ENCODE measurements at regions not wholly inside any gene's neighbourhood (a gene's known extent, or its start where the extent isn't known, plus 50 kb on each side); places are given as distances from the start of the nearest gene placed in this dataset.

DNA sequence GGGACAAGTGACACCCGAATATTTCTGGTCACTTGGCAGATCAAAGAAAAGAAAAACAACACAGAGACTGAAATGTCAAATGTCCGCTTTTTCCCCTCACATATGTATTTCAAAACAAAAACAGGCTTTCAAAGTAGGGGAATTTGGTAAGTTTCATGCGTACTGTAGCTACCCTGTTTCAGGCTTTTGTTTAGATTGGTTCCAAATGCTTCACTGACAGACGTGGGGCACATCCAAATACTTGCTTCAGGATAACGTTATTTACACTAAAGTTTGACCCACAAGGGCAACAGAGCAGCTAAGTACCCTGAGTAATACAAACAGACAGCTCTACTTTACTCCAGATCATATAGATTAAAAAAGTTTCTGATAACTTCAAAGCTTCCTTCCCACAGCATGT is 804.5 kb upstream of the POU3F4 start:
- H3K9me3 ChIP-seq (ENCODE audit: insufficient read depth, low read depth): no peaks in the 10 kb centered on the region
- intact Hi-C loops (cut with micrococcal nuclease; ENCODE audit: unreplicated experiment): no loop called here
- H2AFZ ChIP-seq: no peak overlapping the region
- no peaks in the 10 kb centered on the region for H3K4me1 ChIP-seq (replicated peaks; ENCODE audit: insufficient read depth)
- ChIA-PET POLR2A (ENCODE audit: unreplicated experiment) (no interaction called here), CTCF (no interaction called here)
- H3K9me2 ChIP-seq (ENCODE audit: insufficient read depth): no peaks in the 10 kb centered on the region
- DNase-seq: no peak
- H3K27me3 ChIP-seq (ENCODE audit: insufficient read depth, low read depth): no peaks in the 10 kb centered on the region
- TF ChIP-seq EZH2 (IDR thresholded peaks at IDR 0.05; ENCODE audit: low read depth): no peak
- TF ChIP-seq, protein P1, sequence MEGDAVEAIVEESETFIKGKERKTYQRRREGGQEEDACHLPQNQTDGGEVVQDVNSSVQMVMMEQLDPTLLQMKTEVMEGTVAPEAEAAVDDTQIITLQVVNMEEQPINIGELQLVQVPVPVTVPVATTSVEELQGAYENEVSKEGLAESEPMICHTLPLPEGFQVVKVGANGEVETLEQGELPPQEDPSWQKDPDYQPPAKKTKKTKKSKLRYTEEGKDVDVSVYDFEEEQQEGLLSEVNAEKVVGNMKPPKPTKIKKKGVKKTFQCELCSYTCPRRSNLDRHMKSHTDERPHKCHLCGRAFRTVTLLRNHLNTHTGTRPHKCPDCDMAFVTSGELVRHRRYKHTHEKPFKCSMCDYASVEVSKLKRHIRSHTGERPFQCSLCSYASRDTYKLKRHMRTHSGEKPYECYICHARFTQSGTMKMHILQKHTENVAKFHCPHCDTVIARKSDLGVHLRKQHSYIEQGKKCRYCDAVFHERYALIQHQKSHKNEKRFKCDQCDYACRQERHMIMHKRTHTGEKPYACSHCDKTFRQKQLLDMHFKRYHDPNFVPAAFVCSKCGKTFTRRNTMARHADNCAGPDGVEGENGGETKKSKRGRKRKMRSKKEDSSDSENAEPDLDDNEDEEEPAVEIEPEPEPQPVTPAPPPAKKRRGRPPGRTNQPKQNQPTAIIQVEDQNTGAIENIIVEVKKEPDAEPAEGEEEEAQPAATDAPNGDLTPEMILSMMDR (conservative IDR thresholded peaks at IDR 0.05): no peak
- no peak overlapping the region for H3K4me3 ChIP-seq
- BruUV-seq (replicated peaks): no TSS peak
- no peaks in the 10 kb centered on the region for H3F3A ChIP-seq (ENCODE audit: insufficient read depth, low read depth)
- H3K79me2 ChIP-seq (ENCODE audit: low read depth): no peaks in the 10 kb centered on the region
- H4K20me1 ChIP-seq (ENCODE audit: insufficient read depth): no peaks in the 10 kb centered on the region
- no peaks in the 10 kb centered on the region for H3K36me3 ChIP-seq (ENCODE audit: low read depth)
- no peak overlapping the region for H3K4me2 ChIP-seq
- no peak overlapping the region for H3K27ac ChIP-seq

DNA sequence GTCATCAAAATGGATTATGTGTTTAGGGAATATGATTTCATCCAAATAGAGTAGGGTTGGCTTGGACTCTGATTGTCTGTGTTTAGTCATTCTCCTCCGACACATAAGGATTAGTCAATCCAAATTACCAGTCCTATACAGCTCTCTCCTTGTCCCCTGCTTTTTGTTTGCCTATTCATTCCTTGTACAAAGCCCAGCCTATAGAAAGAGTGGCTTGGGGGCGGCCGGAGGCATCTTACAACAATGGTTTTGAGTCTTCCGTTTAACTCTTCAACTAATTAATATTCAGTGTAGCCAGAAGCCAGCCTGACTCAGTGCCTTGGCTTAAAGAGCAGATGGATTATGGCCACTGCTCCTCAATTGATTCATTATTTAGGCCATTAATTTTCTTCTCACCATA is 796.6 kb upstream of the POU3F4 start:
- H3K79me2 ChIP-seq (ENCODE audit: low read depth): no peaks in the 10 kb centered on the region
- TF ChIP-seq, protein P1 (conservative IDR thresholded peaks at IDR 0.05): no peak
- TF ChIP-seq EZH2 (IDR thresholded peaks at IDR 0.05; ENCODE audit: low read depth): no peak
- ChIA-PET CTCF (no interaction called here), POLR2A (ENCODE audit: unreplicated experiment) (no interaction called here)
- H2AFZ ChIP-seq: no peak overlapping the region
- intact Hi-C loops (cut with micrococcal nuclease; ENCODE audit: unreplicated experiment): no loop called here
- H3K36me3 ChIP-seq (ENCODE audit: low read depth): no peaks in the 10 kb centered on the region
- H3K4me3 ChIP-seq: no peak overlapping the region
- no peaks in the 10 kb centered on the region for H3K9me2 ChIP-seq (ENCODE audit: insufficient read depth)
- BruUV-seq (replicated peaks): no TSS peak
- no peaks in the 10 kb centered on the region for H3K9me3 ChIP-seq (ENCODE audit: insufficient read depth, low read depth)
- DNase-seq: no peak
- no peaks in the 10 kb centered on the region for H3K27me3 ChIP-seq (ENCODE audit: insufficient read depth, low read depth)
- no peak overlapping the region for H3K27ac ChIP-seq
- H4K20me1 ChIP-seq (ENCODE audit: insufficient read depth): no peaks in the 10 kb centered on the region
- no peaks in the 10 kb centered on the region for H3F3A ChIP-seq (ENCODE audit: insufficient read depth, low read depth)
- no peak overlapping the region for H3K4me2 ChIP-seq
- H3K4me1 ChIP-seq (replicated peaks; ENCODE audit: insufficient read depth): no peaks in the 10 kb centered on the region

DNA sequence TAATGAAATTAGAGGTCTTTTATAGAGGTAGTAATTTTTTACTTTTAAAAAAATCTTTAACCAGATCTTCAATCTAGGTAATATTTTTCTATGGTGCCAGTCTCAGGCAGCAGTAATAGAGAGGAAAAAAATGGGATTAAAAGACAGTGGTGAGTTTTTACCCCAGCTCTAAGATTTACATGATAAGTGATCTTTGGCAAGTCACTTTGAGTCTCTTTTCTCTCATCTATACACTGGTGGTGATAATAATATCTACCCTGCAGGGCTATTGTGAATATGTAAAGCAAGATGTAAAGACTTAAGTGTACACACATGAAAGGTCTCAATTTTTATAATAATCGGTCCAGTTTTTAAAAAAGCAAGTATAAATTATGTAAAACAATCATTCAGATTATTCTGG is 786.2 kb upstream of the POU3F4 start:
- TF ChIP-seq, protein P1 (conservative IDR thresholded peaks at IDR 0.05): no peak
- TF ChIP-seq EZH2 (IDR thresholded peaks at IDR 0.05; ENCODE audit: low read depth): no peak
- Histone ChIP-seq H3K4me3 (no peak overlapping the region), H3K4me2 (no peak overlapping the region), H3K9me3 (ENCODE audit: insufficient read depth, low read depth) (no peaks in the 10 kb centered on the region), H3K27me3 (ENCODE audit: insufficient read depth, low read depth) (no peaks in the 10 kb centered on the region), H3K27ac (no peak overlapping the region), H3K4me1 (replicated peaks; ENCODE audit: insufficient read depth) (no peaks in the 10 kb centered on the region), H3K79me2 (ENCODE audit: low read depth) (no peaks in the 10 kb centered on the region), H3K36me3 (ENCODE audit: low read depth) (no peaks in the 10 kb centered on the region), H4K20me1 (ENCODE audit: insufficient read depth) (no peaks in the 10 kb centered on the region), H3K9me2 (ENCODE audit: insufficient read depth) (no peaks in the 10 kb centered on the region), H3F3A (ENCODE audit: insufficient read depth, low read depth) (no peaks in the 10 kb centered on the region), H2AFZ (no peak overlapping the region)
- CTCF ChIA-PET: no interaction called here
- intact Hi-C loops (cut with micrococcal nuclease; ENCODE audit: unreplicated experiment): no loop called here
- POLR2A ChIA-PET (ENCODE audit: unreplicated experiment): no interaction called here
- no TSS peak for BruUV-seq (replicated peaks)
- DNase-seq: no peak
